Ovary (tissue), 1 donor: ENCODE measurements at regions not wholly inside any gene's neighbourhood (a gene's known extent, or its start where the extent isn't known, plus 50 kb on each side); places are given as distances from the start of the nearest gene placed in this dataset.

Source experiments
- EP300 ChIP-seq: sonication (generic); formaldehyde crosslinking; IDR thresholded peaks from one replicate; pipeline ENCODE4 v1.6.1; 2017; ENCODE audit warnings: antibody characterized with exemption
- POLR2A ChIP-seq: fragments of 450-650 bp; IDR thresholded peaks from one replicate; pipeline ENCODE4 v1.6.1; 2017; ENCODE audit warnings: antibody characterized with exemption, mild to moderate bottlenecking, moderate library complexity

DNA sequence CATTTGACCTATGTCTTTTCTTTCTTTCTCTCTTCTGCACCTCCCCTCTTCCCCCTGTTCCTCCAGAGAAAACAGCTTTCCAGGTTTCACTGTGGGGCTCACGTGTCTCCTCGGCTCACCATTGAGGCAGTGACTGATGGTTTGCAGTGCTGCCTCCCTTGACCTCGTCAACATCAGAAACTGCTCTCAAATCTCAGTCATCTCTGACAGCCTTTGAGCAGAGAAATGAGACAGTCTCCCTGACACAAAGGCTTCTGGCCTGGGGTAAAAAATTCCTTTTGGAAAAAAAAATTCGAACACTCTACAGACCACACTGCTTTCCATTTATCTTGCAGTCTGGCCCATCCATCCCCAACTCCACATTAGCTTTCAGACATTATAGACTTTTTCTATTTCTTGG is 450.0 kb downstream of the TFAP2B start:
- TF ChIP-seq POLR2A (no peak), EP300 (no peak)
